Natural killer cell treated with Interleukin-12 subunit alpha and Interleukin-12 subunit beta and Interleukin-15 and Interleukin-18, amount 100 ng/mL, for 72 hours (primary cell): ENCODE measurements at regions not wholly inside any gene's neighbourhood (a gene's known extent, or its start where the extent isn't known, plus 50 kb on each side); places are given as distances from the start of the nearest gene placed in this dataset.

Experiments used
- ATAC-seq, 2 donors: fragments of 150-1000 bp; cut with Tn5 transposase in 1 of 2; sonication (Bioruptor Pico), chemical (Tn5 transposase) in 1 of 2; 2 replicates each; pipeline ENCODE4 v1.10.0; 2021
- DNase-seq: peaks from one replicate; pipeline ENCODE4 v3.0.0; 2022; ENCODE audit warnings: low spot score
- H3K27ac Mint-ChIP-seq, 2 donors: 1 replicate in 1 of 2; 2 replicates in 1 of 2; pipeline ENCODE4 v1.8.0; 2022; ENCODE audit warnings: mixed read lengths in 2 of 2, mild to moderate bottlenecking in 1 of 2, moderate library complexity in 1 of 2
- H3K27me3 Mint-ChIP-seq, 2 donors: 1 replicate in 1 of 2; 2 replicates in 1 of 2; pipeline ENCODE4 v1.8.0; 2022; ENCODE audit warnings: mixed read lengths in 2 of 2
- H3K36me3 Mint-ChIP-seq: one replicate; pipeline ENCODE4 v1.8.0; 2022; ENCODE audit warnings: mixed read lengths
- H3K4me1 Mint-ChIP-seq, 2 donors: 1 replicate in 1 of 2; 2 replicates in 1 of 2; pipeline ENCODE4 v1.8.0; 2022; ENCODE audit warnings: low read depth in 2 of 2, mixed read lengths in 2 of 2, mild to moderate bottlenecking in 1 of 2
- H3K4me3 Mint-ChIP-seq: one replicate; pipeline ENCODE4 v1.8.0; 2022; ENCODE audit warnings: mixed read lengths
- H3K9me3 Mint-ChIP-seq: 2 replicates; pipeline ENCODE4 v1.8.0; 2022; ENCODE audit warnings: mixed read lengths

DNA sequence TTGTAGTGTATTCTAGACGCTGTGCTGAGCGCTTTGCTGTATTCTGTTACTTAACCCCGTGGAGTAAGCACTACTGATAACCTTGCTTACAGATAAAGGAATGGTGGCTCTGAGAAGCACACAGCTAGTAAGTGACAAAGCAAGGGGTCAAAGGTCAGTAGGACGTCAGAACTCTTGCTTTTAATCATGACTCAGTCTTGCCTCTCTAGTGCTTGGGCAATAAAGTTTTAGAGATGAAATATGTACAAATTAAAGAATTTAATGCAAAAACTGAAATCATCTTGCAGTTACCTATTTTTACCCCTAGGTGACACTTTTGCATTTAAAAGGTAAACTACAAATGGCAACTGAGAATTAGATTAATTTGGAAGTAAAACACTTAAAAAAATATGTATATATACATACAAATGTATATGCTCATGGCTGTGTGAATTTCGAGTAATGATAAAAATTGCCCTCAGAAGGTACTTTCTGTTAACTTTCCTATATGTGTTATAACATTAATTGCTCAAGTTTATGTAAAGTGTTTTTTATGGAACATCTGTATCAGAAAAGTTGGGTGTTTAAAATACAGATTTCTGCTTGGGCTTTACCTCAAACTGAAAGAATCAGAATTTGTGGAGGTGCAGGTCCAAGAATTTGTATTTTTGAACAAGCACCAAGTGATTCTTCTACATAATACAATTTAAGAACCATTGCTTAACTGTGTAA, 175.1 kb upstream of the DAB2 start:
- peaks cover 23 to 44% of the 10 kb centered on the region in 2 donors for H3K27me3 Mint-ChIP-seq
- DNase-seq (no peak), ATAC-seq (no peak)
- no peaks in the 10 kb centered on the region for H3K4me1 Mint-ChIP-seq
- peaks cover 4% of the 10 kb centered on the region for H3K36me3 Mint-ChIP-seq
- no peak overlapping the region for H3K4me3 Mint-ChIP-seq
- no peak overlapping the region for H3K27ac Mint-ChIP-seq
- no peaks in the 10 kb centered on the region for H3K9me3 Mint-ChIP-seq

DNA sequence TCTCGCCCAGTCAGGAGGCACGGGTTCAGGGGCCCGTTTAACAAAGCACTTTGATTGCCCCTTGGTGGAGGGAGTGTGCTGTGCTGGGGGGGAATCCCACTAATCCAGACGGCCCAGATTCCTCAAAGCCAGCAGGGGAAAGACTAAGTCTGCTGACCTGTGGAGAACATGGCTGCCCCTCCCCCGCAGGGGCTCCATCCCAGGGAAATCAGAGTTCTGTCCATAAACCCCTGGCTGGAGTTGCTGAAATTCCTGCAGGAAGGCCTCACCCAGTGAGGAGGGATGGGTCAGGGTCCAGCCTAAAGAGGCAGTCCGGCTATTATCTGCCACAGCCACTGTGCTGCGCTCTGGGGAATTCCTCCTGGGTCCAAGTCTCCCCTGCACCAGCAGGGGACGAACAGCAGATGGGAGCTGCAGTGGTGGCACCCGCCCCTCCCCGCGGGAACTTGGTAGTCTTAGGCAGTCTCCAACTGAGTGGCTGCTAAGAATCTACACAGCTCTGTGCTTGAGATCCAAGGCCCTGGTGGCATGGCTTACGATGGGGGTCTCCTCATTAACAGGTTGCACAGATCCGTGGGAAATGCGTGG, 174.0 kb upstream of the DAB2 start:
- no peaks in the 10 kb centered on the region for H3K9me3 Mint-ChIP-seq
- peaks cover 4% of the 10 kb centered on the region for H3K36me3 Mint-ChIP-seq
- no peak overlapping the region for H3K4me3 Mint-ChIP-seq
- H3K27ac Mint-ChIP-seq, result no peak overlapping the region
- DNase-seq (no peak), ATAC-seq (no peak)
- peaks cover 26 to 45% of the 10 kb centered on the region in 2 donors for H3K27me3 Mint-ChIP-seq
- H3K4me1 Mint-ChIP-seq, result no peaks in the 10 kb centered on the region

DNA sequence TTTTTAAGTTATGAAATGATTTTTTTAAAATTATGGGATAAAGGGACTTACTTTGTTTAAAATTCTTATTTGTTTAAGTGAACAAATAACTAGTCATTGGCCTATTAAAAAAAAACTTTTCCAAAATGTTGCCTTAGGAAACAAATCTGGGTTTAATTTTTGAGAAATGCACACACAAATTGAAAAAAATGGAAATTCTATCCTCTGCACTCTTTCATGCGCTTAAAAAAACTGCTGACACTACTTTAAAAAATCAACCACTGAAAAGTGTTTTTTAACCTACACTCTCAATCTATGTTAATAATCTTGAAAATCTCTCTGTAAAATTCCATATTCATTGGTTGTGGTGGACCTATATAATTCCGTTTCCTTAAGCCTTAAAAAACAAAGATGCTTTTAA, 163.4 kb upstream of the DAB2 start:
- peaks cover 20 to 29% of the 10 kb centered on the region in 2 donors for H3K27me3 Mint-ChIP-seq
- no peak for DNase-seq
- no peak overlapping the region for H3K4me3 Mint-ChIP-seq
- no peak overlapping the region for H3K27ac Mint-ChIP-seq
- no peaks in the 10 kb centered on the region for H3K9me3 Mint-ChIP-seq
- ATAC-seq, result no peak
- H3K36me3 Mint-ChIP-seq, result no peaks in the 10 kb centered on the region
- no peaks in the 10 kb centered on the region for H3K4me1 Mint-ChIP-seq

DNA sequence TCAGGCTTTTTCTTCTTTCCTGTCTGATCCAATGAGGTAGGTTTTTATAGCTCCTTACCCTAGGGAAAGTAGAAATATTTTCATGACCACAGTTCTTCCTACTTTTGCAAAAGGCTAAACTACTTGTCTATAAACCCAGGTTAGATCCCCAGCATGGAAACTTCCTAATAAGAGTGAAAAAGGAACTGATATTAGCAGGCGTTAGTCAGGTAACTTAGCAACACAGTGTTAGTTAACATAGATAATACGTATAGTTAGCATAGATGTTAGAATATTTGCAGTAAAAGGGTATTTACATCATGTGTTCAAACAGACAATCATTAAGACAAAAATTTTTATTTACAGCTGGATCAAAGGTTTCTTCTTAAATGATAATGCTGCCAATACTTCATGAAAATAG, 162.9 kb upstream of the DAB2 start:
- Mint-ChIP-seq H3K36me3 (no peaks in the 10 kb centered on the region), H3K9me3 (no peaks in the 10 kb centered on the region), H3K4me3 (no peak overlapping the region), H3K4me1 (no peaks in the 10 kb centered on the region), H3K27me3 (peaks cover 20 to 34% of the 10 kb centered on the region in 2 donors), H3K27ac (no peak overlapping the region)
- no peak for DNase-seq
- no peak for ATAC-seq

DNA sequence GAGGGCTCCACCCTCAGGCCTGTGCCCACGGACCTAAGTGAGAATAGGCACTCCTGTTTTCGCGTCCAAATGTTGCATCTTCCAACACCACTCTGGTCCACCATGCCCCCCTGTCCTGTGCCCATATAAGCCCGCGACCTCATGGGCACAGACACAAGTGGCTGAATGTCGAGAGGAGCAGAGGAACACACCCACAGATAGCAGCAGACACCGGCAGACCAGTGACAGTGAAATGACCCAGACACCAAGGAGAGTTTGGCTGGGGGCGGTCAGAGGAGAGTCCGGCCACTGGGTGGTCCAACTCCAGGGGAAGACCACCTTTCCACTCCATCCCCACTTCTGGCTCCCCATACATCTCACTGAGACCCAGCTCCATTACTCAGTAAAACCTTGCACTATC, 161.4 kb upstream of the DAB2 start:
- Mint-ChIP-seq H3K4me3 (no peak overlapping the region), H3K27ac (no peak overlapping the region), H3K27me3 (peaks cover 18 to 35% of the 10 kb centered on the region in 2 donors), H3K9me3 (no peaks in the 10 kb centered on the region), H3K36me3 (no peaks in the 10 kb centered on the region), H3K4me1 (peaks cover 0 to 2% of the 10 kb centered on the region in 2 donors)
- no peak for DNase-seq
- ATAC-seq, result peak in 1 of 2 donors; percentile 32

DNA sequence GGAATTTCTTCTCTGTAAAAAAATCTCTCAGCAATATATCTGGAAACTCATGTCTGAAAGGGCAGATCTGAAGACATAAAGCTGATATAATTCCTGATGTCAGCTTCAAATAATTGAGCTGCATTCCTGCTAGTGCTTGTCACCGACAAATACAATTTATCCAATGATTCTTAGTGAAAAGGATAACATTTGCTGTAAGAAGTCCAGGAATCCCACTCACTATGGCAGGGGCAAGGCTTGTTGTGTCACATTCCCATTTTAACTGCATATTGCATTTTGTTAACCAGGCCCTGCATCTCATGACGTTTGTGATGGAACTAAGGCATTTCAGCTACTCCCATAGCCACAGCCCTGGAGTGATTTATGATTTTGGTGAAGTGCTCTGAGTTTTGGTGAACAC, 160.1 kb upstream of the DAB2 start:
- H3K27ac Mint-ChIP-seq, result no peak overlapping the region
- no peak for ATAC-seq
- no peak for DNase-seq
- H3K9me3 Mint-ChIP-seq, result no peaks in the 10 kb centered on the region
- H3K4me3 Mint-ChIP-seq, result no peak overlapping the region
- peaks cover 17 to 39% of the 10 kb centered on the region in 2 donors for H3K27me3 Mint-ChIP-seq
- peaks cover 0 to 5% of the 10 kb centered on the region in 2 donors for H3K4me1 Mint-ChIP-seq
- H3K36me3 Mint-ChIP-seq, result no peaks in the 10 kb centered on the region

DNA sequence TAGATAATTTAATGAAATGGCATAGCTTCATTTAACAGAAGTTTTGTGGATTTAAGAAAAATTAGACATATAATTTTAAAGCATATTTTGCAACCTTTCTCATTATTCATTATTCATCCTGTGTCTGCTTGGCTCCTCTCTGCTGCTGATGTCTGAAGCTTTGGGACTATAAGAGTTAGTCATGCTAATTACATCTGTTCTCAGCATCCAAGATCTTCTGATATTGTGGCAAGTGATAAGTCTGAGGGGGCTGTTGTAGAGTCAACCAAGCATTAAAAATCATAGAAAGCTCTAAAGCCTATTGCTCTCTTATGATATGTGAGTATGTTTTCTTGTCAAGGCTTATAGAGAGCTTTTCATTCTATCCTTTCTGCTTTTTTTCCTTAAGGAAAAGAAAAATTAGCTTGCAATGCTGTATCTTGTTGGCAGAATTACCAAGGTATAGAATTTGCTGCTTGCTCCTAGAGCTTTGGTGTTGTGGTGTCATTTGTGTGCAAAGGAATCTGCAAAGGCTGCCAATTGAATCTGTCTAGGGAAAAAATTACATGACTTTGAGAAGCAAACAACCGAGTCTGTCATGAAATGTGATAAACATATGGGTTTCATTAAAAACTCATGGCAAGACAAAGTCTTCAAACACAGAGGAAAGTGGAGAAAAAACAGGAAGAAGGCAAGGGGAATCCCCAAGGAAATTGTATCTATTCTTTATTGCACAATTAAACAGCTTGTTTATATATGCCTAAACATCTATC, 156.1 kb upstream of the DAB2 start:
- Mint-ChIP-seq H3K27me3 (peaks cover 9 to 30% of the 10 kb centered on the region in 2 donors), H3K4me1 (peaks cover 0 to 5% of the 10 kb centered on the region in 2 donors), H3K4me3 (no peak overlapping the region), H3K27ac (no peak overlapping the region), H3K9me3 (no peaks in the 10 kb centered on the region), H3K36me3 (no peaks in the 10 kb centered on the region)
- no peak for DNase-seq
- no peak for ATAC-seq

DNA sequence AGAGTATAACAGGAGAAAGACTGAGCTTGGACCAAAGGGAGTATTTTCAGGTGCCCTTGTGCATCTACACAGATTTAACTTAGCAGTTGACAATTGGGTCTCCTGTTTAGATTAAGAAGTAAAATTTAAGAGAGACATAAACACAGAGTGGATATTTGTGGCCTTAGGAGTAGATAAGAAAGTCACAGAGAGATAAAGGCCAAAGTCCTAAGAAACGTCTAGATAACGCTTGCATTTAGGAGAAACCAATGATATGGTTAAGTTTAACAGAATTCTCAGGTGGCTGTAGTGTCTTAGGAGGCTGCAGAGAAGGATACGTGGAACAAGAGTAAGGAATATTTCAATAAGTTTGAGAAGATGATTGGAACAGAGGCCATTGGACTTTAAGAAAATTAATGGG, 155.0 kb upstream of the DAB2 start:
- ATAC-seq, result no peak
- peaks cover 9 to 32% of the 10 kb centered on the region in 2 donors for H3K27me3 Mint-ChIP-seq
- H3K36me3 Mint-ChIP-seq, result no peaks in the 10 kb centered on the region
- H3K27ac Mint-ChIP-seq, result no peak overlapping the region
- H3K4me1 Mint-ChIP-seq, result peaks cover 0 to 5% of the 10 kb centered on the region in 2 donors
- no peaks in the 10 kb centered on the region for H3K9me3 Mint-ChIP-seq
- no peak overlapping the region for H3K4me3 Mint-ChIP-seq
- no peak for DNase-seq

DNA sequence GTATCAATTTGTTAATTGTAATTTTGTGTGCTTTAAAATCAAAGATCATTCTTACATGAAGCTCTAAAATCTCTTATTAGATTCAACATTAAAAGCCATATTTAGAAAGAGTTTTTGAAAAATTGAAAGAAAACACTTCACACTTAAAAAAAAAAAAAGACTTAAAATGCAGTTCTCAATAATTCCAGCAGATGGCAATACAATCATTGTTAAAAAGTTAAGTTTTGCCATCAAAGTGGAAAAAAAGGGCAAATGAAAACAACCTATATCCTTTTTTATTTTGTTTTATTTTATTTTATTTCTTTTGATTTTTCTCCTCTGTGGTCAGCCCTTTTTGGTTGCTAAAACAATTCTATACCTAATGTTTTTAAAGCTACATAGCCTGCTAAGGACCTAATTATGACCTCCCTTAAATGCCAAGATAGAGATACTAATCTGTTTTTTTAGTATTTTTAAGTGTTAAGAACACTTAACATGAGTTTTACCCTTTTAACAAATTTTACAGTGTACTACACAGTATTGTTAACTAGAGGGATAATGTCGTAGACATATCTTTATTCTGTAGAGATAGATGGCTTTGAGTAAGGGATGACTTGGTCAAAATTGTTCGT, 154.2 kb upstream of the DAB2 start:
- no peaks in the 10 kb centered on the region for H3K36me3 Mint-ChIP-seq
- DNase-seq (no peak), ATAC-seq (no peak)
- peaks cover 9 to 39% of the 10 kb centered on the region in 2 donors for H3K27me3 Mint-ChIP-seq
- H3K4me1 Mint-ChIP-seq, result peaks cover 0 to 5% of the 10 kb centered on the region in 2 donors
- no peak overlapping the region for H3K4me3 Mint-ChIP-seq
- H3K9me3 Mint-ChIP-seq, result no peaks in the 10 kb centered on the region
- H3K27ac Mint-ChIP-seq, result no peak overlapping the region

DNA sequence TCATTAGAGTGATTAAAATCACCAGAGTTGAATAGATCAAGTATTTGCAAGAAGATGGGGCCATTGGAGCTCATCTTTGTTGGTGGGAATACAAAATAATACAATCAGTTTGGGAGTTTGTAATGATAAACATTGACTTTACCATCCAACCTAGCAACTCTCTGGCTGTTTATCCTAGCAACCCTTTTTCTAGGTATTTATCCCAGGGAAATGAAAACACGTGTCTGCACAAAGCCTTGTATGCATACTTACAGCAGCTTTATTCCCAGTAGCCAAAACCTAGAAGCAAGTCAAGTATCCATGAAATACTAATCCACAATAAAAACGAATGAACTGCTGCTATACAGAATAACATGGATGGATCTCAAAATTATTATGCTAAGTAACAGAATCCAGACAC, 152.7 kb upstream of the DAB2 start:
- no peak overlapping the region for H3K4me3 Mint-ChIP-seq
- no peak for ATAC-seq
- peaks cover 0 to 5% of the 10 kb centered on the region in 2 donors for H3K4me1 Mint-ChIP-seq
- H3K27ac Mint-ChIP-seq, result no peak overlapping the region
- H3K36me3 Mint-ChIP-seq, result no peaks in the 10 kb centered on the region
- no peak for DNase-seq
- peaks cover 9 to 38% of the 10 kb centered on the region in 2 donors for H3K27me3 Mint-ChIP-seq
- no peaks in the 10 kb centered on the region for H3K9me3 Mint-ChIP-seq

DNA sequence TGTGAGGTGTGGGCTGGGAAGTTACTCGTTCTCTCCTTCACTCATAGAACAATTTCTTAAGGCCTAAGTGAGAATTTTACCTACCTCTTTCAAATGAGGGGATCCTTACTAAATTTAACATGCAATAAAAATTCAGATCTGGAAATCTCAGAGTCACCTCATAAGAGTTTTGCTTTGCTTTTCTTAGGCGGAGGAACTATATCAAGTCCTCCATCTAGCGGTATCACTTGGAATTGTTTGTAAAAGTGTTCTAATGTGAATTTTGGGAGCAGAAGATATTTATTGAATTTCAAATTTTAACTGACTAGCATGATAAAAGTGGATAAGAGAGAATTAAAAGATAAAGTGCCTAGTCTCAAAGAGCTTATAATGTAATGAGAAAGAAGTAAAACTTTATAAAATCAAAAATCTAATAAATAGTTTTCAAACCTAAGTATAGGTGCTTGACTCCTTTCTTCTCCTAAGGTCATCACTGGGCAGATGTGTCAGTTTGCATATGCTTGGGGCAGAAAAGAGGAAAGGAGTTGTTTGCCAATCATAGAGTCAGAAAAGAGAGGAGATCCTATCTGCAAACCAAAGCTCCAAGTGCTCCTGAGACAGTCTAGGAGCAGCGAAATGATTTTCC, 145.7 kb upstream of the DAB2 start:
- DNase-seq (no peak), ATAC-seq (no peak)
- H3K9me3 Mint-ChIP-seq, result no peaks in the 10 kb centered on the region
- no peak overlapping the region for H3K4me3 Mint-ChIP-seq
- no peaks in the 10 kb centered on the region for H3K36me3 Mint-ChIP-seq
- peaks cover 4 to 26% of the 10 kb centered on the region in 2 donors for H3K27me3 Mint-ChIP-seq
- H3K4me1 Mint-ChIP-seq, result no peaks in the 10 kb centered on the region
- no peak overlapping the region for H3K27ac Mint-ChIP-seq

DNA sequence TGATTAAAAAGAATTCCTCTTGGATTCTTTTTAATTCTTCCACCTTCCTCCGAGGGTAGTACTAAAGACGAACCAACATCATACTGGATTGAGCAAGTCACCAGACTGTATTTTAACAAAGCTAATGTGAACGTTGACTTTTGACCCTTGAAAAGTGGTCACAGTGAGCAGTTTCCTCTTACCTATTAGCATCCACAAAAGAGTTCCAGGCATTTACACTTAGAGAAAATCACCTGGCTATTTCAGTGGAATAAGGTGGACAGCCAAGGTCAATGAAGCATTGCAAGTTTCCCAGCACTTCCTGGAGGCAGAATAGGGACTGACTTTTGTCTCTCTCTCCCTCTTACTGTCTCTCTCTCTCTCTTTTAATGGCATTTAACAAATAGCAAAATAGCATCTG, 145.1 kb upstream of the DAB2 start:
- no peak overlapping the region for H3K4me3 Mint-ChIP-seq
- peaks cover 6 to 30% of the 10 kb centered on the region in 2 donors for H3K27me3 Mint-ChIP-seq

DNA sequence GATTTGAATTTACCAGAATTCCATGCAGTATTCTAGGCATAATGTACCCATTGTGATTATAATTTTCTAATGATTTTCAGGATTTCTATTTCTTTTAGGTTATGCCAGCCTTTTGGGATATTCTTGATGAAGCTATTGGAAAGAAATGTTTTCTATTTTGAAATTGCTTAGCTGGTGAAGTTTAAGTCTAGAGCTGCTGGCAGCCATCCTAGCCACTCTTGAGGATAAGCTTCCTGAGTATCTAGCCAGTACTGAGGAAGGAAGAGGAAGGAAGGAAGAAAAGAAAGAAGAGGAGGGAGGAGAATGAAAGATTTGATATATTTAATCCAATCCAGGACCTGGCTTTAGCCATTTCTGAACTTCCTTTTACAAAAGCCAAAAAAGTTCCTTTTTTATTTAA, 142.1 kb upstream of the DAB2 start:
- no peak for ATAC-seq
- Mint-ChIP-seq H3K9me3 (no peaks in the 10 kb centered on the region), H3K4me3 (no peak overlapping the region), H3K4me1 (no peaks in the 10 kb centered on the region), H3K27ac (no peak overlapping the region), H3K27me3 (peaks cover 6 to 15% of the 10 kb centered on the region in 2 donors), H3K36me3 (no peaks in the 10 kb centered on the region)
- DNase-seq, result no peak

More for the DNA sequence above, 145.1 kb upstream of the DAB2 start:
- Mint-ChIP-seq H3K9me3 (no peaks in the 10 kb centered on the region), H3K4me1 (no peaks in the 10 kb centered on the region), H3K27ac (no peak overlapping the region), H3K36me3 (no peaks in the 10 kb centered on the region)
- DNase-seq (no peak), ATAC-seq (no peak)
